ENCODE measurements at regions not wholly inside any gene's neighbourhood (a gene's known extent, or its start where the extent isn't known, plus 50 kb on each side); places are given as distances from the start of the nearest gene placed in this dataset.
"Not testable (repeated sequence)": the region's sequence is repeated elsewhere in the genome, so short reads cannot be mapped to it uniquely, and the experiment has no call there.

GRCh38 chr4:9110700-9111099 lies 59.5 kb upstream of the FAM90A26 start:
- H3K4me3 ChIP-seq (ENCODE audit: low read depth, low read length); H3K27me3 ChIP-seq (ENCODE audit: control insufficient read depth, insufficient read depth, low read length); H3K36me3 ChIP-seq (ENCODE audit: control insufficient read depth, insufficient read depth, low read length); DNase-seq (ENCODE audit: low read depth): not testable (repeated sequence)

- not testable (repeated sequence) for H3K27me3 ChIP-seq (ENCODE audit: control insufficient read depth, insufficient read depth, low read length); H3K4me3 ChIP-seq (ENCODE audit: low read depth, low read length); DNase-seq (ENCODE audit: low read depth); H3K36me3 ChIP-seq (ENCODE audit: control insufficient read depth, insufficient read depth, low read length)
- peak; percentile 15 for TF ChIP-seq CTCF (IDR thresholded peaks at IDR 0.05; ENCODE audit: insufficient read depth, low read length, poor library complexity, severe bottlenecking)
Observed at GRCh38 chr4:9103148-9103524, 67.1 kb upstream of the FAM90A26 start.

- DNase-seq (ENCODE audit: low read depth), result not testable (repeated sequence)
Observed at GRCh38 chr4:9102471-9103147, 67.6 kb upstream of the FAM90A26 start.

GRCh38 chr4:9096330-9096729 lies 73.9 kb upstream of the FAM90A26 start:
- not testable (repeated sequence) for DNase-seq (ENCODE audit: low read depth); H3K36me3 ChIP-seq (ENCODE audit: control insufficient read depth, insufficient read depth, low read length); H3K27me3 ChIP-seq (ENCODE audit: control insufficient read depth, insufficient read depth, low read length); H3K4me3 ChIP-seq (ENCODE audit: low read depth, low read length)

More at GRCh38 chr4:9102471-9103147, 67.6 kb upstream of the FAM90A26 start:
- not testable (repeated sequence) for H3K36me3 ChIP-seq (ENCODE audit: control insufficient read depth, insufficient read depth, low read length); H3K27me3 ChIP-seq (ENCODE audit: control insufficient read depth, insufficient read depth, low read length); H3K4me3 ChIP-seq (ENCODE audit: low read depth, low read length)

- not testable (repeated sequence) for DNase-seq (ENCODE audit: low read depth); H3K4me3 ChIP-seq (ENCODE audit: low read depth, low read length); H3K36me3 ChIP-seq (ENCODE audit: control insufficient read depth, insufficient read depth, low read length); H3K27me3 ChIP-seq (ENCODE audit: control insufficient read depth, insufficient read depth, low read length)
Observed at GRCh38 chr4:9078796-9079195, 91.4 kb upstream of the FAM90A26 start.

GRCh38 chr4:9076974-9077373 lies 93.2 kb upstream of the FAM90A26 start:
- DNase-seq (ENCODE audit: low read depth); H3K4me3 ChIP-seq (ENCODE audit: low read depth, low read length); H3K27me3 ChIP-seq (ENCODE audit: control insufficient read depth, insufficient read depth, low read length); H3K36me3 ChIP-seq (ENCODE audit: control insufficient read depth, insufficient read depth, low read length): not testable (repeated sequence)

GRCh38 chr4:9076486-9076885 lies 93.7 kb upstream of the FAM90A26 start:
- not testable (repeated sequence) for DNase-seq (ENCODE audit: low read depth)

GRCh38 chr4:9073371-9073770 lies 96.8 kb upstream of the FAM90A26 start:
- H3K36me3 ChIP-seq (ENCODE audit: control insufficient read depth, insufficient read depth, low read length); DNase-seq (ENCODE audit: low read depth); H3K4me3 ChIP-seq (ENCODE audit: low read depth, low read length); H3K27me3 ChIP-seq (ENCODE audit: control insufficient read depth, insufficient read depth, low read length): not testable (repeated sequence)

More at GRCh38 chr4:9076486-9076885, 93.7 kb upstream of the FAM90A26 start:
- H3K4me3 ChIP-seq (ENCODE audit: low read depth, low read length); H3K27me3 ChIP-seq (ENCODE audit: control insufficient read depth, insufficient read depth, low read length); H3K36me3 ChIP-seq (ENCODE audit: control insufficient read depth, insufficient read depth, low read length): not testable (repeated sequence)

- not testable (repeated sequence) for H3K36me3 ChIP-seq (ENCODE audit: control insufficient read depth, insufficient read depth, low read length); H3K4me3 ChIP-seq (ENCODE audit: low read depth, low read length); H3K27me3 ChIP-seq (ENCODE audit: control insufficient read depth, insufficient read depth, low read length); DNase-seq (ENCODE audit: low read depth)
Observed at GRCh38 chr4:9072521-9073220, 97.5 kb upstream of the FAM90A26 start.

GRCh38 chr4:9067923-9068322 lies 102.3 kb upstream of the FAM90A26 start:
- H3K27me3 ChIP-seq (ENCODE audit: control insufficient read depth, insufficient read depth, low read length); H3K4me3 ChIP-seq (ENCODE audit: low read depth, low read length); DNase-seq (ENCODE audit: low read depth); H3K36me3 ChIP-seq (ENCODE audit: control insufficient read depth, insufficient read depth, low read length): not testable (repeated sequence)

- DNase-seq (ENCODE audit: low read depth); H3K4me3 ChIP-seq (ENCODE audit: low read depth, low read length); H3K27me3 ChIP-seq (ENCODE audit: control insufficient read depth, insufficient read depth, low read length); H3K36me3 ChIP-seq (ENCODE audit: control insufficient read depth, insufficient read depth, low read length): not testable (repeated sequence)
Observed at GRCh38 chr4:9063612-9064011, 106.6 kb upstream of the FAM90A26 start.

GRCh38 chr4:9024866-9025265 lies 145.3 kb upstream of the FAM90A26 start:
- not testable (repeated sequence) for DNase-seq (ENCODE audit: low read depth); H3K36me3 ChIP-seq (ENCODE audit: control insufficient read depth, insufficient read depth, low read length); H3K27me3 ChIP-seq (ENCODE audit: control insufficient read depth, insufficient read depth, low read length); H3K4me3 ChIP-seq (ENCODE audit: low read depth, low read length)

GRCh38 chr4:9009792-9010191 lies 138.2 kb upstream of the HMX1 start:
- DNase-seq (ENCODE audit: low read depth); H3K36me3 ChIP-seq (ENCODE audit: control insufficient read depth, insufficient read depth, low read length); H3K4me3 ChIP-seq (ENCODE audit: low read depth, low read length); H3K27me3 ChIP-seq (ENCODE audit: control insufficient read depth, insufficient read depth, low read length): not testable (repeated sequence)

- not testable (repeated sequence) for H3K27me3 ChIP-seq (ENCODE audit: control insufficient read depth, insufficient read depth, low read length); DNase-seq (ENCODE audit: low read depth); H3K36me3 ChIP-seq (ENCODE audit: control insufficient read depth, insufficient read depth, low read length); H3K4me3 ChIP-seq (ENCODE audit: low read depth, low read length)
Observed at GRCh38 chr4:9008407-9008806, 136.8 kb upstream of the HMX1 start.

All from kidney epithelial cell (primary cell).